CD14-positive monocyte (primary cell): ENCODE measurements at regions not wholly inside any gene's neighbourhood (a gene's known extent, or its start where the extent isn't known, plus 50 kb on each side); places are given as distances from the start of the nearest gene placed in this dataset.

Experiments used
- DNase-seq, 3 donors: peaks; one replicate each; pipeline ENCODE4 v3.0.0-alpha.2; 2011 to 2022
- H2AFZ ChIP-seq: 2 replicates; pipeline ENCODE4 v1.6.0; 2012; ENCODE audit warnings: mild to moderate bottlenecking, low read depth, low read length, inconsistent platforms; ENCODE audit not compliant: insufficient read depth, poor library complexity, severe bottlenecking
- H3K27ac ChIP-seq, 2 donors: 1 replicate in 1 of 2; 2 replicates in 1 of 2; pipeline ENCODE4 v1.5.1; 2012 to 2013; ENCODE audit warnings: low read length in 2 of 2, control low read depth in 1 of 2, inconsistent platforms in 1 of 2, low read depth in 1 of 2, mild to moderate bottlenecking in 1 of 2
- H3K27me3 ChIP-seq, 2 donors: one replicate each; pipeline versions ENCODE4 v1.6.0 to v1.6.1; 2011 to 2013; ENCODE audit warnings: low read length in 2 of 2; ENCODE audit not compliant: control insufficient read depth in 2 of 2, insufficient read depth in 2 of 2
- H3K36me3 ChIP-seq, 2 donors: replicated peaks in 1 of 2; 1 replicate in 1 of 2; 2 replicates in 1 of 2; pipeline versions ENCODE4 v1.5.1 to v1.6.1; 2012 to 2013; ENCODE audit warnings: low read length in 2 of 2, control low read depth in 1 of 2, inconsistent platforms in 1 of 2, mild to moderate bottlenecking in 1 of 2; ENCODE audit not compliant: insufficient read depth in 2 of 2, control insufficient read depth in 1 of 2
- H3K4me1 ChIP-seq, 2 donors: 1 replicate in 1 of 2; 2 replicates in 1 of 2; pipeline versions ENCODE4 v1.5.1 to v1.6.1; 2012 to 2013; ENCODE audit warnings: low read length in 2 of 2, control low read depth in 1 of 2, inconsistent platforms in 1 of 2, mild to moderate bottlenecking in 1 of 2, moderate library complexity in 1 of 2; ENCODE audit not compliant: insufficient read depth in 2 of 2, control insufficient read depth in 1 of 2
- H3K4me2 ChIP-seq: replicated peaks from 2 replicates; pipeline ENCODE3; 2012; ENCODE audit warnings: low read length, moderate library complexity, mild to moderate bottlenecking; ENCODE audit not compliant: poor library complexity, severe bottlenecking; ENCODE audit errors: extremely low read depth
- H3K4me3 ChIP-seq, 3 experiments: fragments of 200-600 bp in 1 of 3; sonication (generic) in 1 of 3; replicated peaks in 1 of 3; 1 replicate in 2 of 3; 2 replicates in 1 of 3; pipeline ENCODE4 v1.5.1; 2011 to 2013; ENCODE audit warnings: low read length in 3 of 3, mild to moderate bottlenecking in 3 of 3, control low read depth in 2 of 3, low read depth in 2 of 3, inconsistent platforms in 1 of 3, moderate library complexity in 1 of 3
- H3K79me2 ChIP-seq: 2 replicates; pipeline ENCODE4 v1.6.0; 2012; ENCODE audit warnings: mild to moderate bottlenecking, control low read depth, inconsistent platforms, low read length, moderate library complexity; ENCODE audit not compliant: insufficient read depth
- H3K9ac ChIP-seq: 2 replicates; pipeline ENCODE4 v1.6.0; 2017; ENCODE audit warnings: low read length, mild to moderate bottlenecking; ENCODE audit not compliant: insufficient read depth, poor library complexity, severe bottlenecking
- H3K9me3 ChIP-seq, 2 donors: replicated peaks in 1 of 2; 1 replicate in 1 of 2; 2 replicates in 1 of 2; pipeline versions ENCODE4 v1.5.1 to v1.6.1; 2012 to 2013; ENCODE audit warnings: low read length in 2 of 2, control low read depth in 1 of 2; ENCODE audit not compliant: control insufficient read depth in 1 of 2, insufficient read depth in 1 of 2
- H4K20me1 ChIP-seq: 2 replicates; pipeline ENCODE4 v1.6.0; 2012; ENCODE audit warnings: mild to moderate bottlenecking, low read length, control low read depth, moderate library complexity; ENCODE audit not compliant: insufficient read depth
- H3K27ac Mint-ChIP-seq, 7 donors: one replicate each; pipeline ENCODE4 v1.8.0; 2020; ENCODE audit warnings: mild to moderate bottlenecking in 7 of 7, mixed read lengths in 7 of 7, moderate library complexity in 6 of 7, inconsistent platforms in 2 of 7
- H3K27me3 Mint-ChIP-seq, 3 donors: one replicate each; pipeline ENCODE4 v1.8.0; 2021 to 2022; ENCODE audit warnings: low read depth in 3 of 3, mild to moderate bottlenecking in 3 of 3, mixed read lengths in 3 of 3, moderate library complexity in 3 of 3, inconsistent platforms in 1 of 3
- H3K36me3 Mint-ChIP-seq, 2 donors: one replicate each; pipeline ENCODE4 v1.8.0; 2020; ENCODE audit warnings: mixed read lengths in 2 of 2, inconsistent platforms in 1 of 2, mild to moderate bottlenecking in 1 of 2
- H3K4me1 Mint-ChIP-seq: one replicate; pipeline ENCODE4 v1.8.0; 2020; ENCODE audit warnings: mild to moderate bottlenecking, mixed read lengths
- H3K4me3 Mint-ChIP-seq, 2 donors: one replicate each; pipeline ENCODE4 v1.8.0; 2020; ENCODE audit warnings: mild to moderate bottlenecking in 2 of 2, mixed read lengths in 2 of 2, moderate library complexity in 1 of 2
- H3K9me3 Mint-ChIP-seq, 7 donors: one replicate each; pipeline ENCODE4 v1.8.0; 2020 to 2022; ENCODE audit warnings: mixed read lengths in 7 of 7, mild to moderate bottlenecking in 6 of 7, moderate library complexity in 6 of 7, inconsistent platforms in 2 of 7
- WGBS: methylation state at CpG from one replicate; pipeline ENCODE4 v1.1.5; 2013; ENCODE audit warnings: missing lambda C conversion rate; ENCODE audit not compliant: insufficient coverage; 5-methylcytosine and 5-hydroxymethylcytosine counted together
- intact Hi-C, 2 donors: fragments of 100-400 bp; cut with micrococcal nuclease; formaldehyde crosslinking; loops; one replicate each; pipeline versions ENCODE4 v1.15.0 to v1.15.1; 2023
- TF ChIP-seq, protein P1 (sequence below): fragments of 200-600 bp; IDR thresholded peaks from one replicate; pipeline ENCODE4 v1.8.0; 2022; ENCODE audit warnings: antibody characterized with exemption, mild to moderate bottlenecking

DNA sequence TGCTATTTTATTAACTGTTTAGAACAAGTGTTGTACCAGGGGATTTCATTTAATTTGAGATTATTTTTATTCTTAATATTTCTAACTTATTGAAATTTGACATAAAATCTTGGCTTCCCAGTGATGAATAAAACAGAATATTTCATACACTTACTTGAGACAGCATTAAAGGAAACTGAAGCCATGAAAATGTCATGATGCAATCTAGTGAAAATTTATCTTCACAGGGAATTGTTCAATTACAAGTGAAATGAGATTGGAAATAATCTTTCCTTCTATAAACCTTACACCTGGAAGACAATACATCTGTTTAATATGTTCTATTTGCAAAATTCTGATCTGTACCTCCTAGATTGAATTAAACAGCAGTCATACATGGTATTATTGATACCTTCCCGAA lies 511.0 kb upstream of the CDH7 start:
- Histone ChIP-seq H3K9ac (no peak overlapping the region), H3K27ac (no peak overlapping the region), H3K27me3 (no peaks in the 10 kb centered on the region), H3K4me1 (no peaks in the 10 kb centered on the region), H4K20me1 (no peaks in the 10 kb centered on the region), H3K79me2 (no peaks in the 10 kb centered on the region), H3K36me3 (no peaks in the 10 kb centered on the region), H2AFZ (no peak overlapping the region), H3K9me3 (no peaks in the 10 kb centered on the region), H3K4me3 (no peak overlapping the region), H3K4me2 (no peak overlapping the region)
- WGBS = no CpG with 5 or more reads among the region's 1 CpG
- Mint-ChIP-seq H3K27me3 (peaks cover 0 to 1% (median 0%) of the 10 kb centered on the region in 3 donors), H3K4me3 (no peak overlapping the region), H3K27ac (no peak overlapping the region), H3K4me1 (no peaks in the 10 kb centered on the region), H3K36me3 (no peaks in the 10 kb centered on the region), H3K9me3 (no peaks in the 10 kb centered on the region)
- intact Hi-C loops = loop anchor here in 1 of 2 donors (10.0 kb wide), 1 partner anchor 55 kb away; no protein-coding TSS in a partner anchor
- TF ChIP-seq, protein P1, sequence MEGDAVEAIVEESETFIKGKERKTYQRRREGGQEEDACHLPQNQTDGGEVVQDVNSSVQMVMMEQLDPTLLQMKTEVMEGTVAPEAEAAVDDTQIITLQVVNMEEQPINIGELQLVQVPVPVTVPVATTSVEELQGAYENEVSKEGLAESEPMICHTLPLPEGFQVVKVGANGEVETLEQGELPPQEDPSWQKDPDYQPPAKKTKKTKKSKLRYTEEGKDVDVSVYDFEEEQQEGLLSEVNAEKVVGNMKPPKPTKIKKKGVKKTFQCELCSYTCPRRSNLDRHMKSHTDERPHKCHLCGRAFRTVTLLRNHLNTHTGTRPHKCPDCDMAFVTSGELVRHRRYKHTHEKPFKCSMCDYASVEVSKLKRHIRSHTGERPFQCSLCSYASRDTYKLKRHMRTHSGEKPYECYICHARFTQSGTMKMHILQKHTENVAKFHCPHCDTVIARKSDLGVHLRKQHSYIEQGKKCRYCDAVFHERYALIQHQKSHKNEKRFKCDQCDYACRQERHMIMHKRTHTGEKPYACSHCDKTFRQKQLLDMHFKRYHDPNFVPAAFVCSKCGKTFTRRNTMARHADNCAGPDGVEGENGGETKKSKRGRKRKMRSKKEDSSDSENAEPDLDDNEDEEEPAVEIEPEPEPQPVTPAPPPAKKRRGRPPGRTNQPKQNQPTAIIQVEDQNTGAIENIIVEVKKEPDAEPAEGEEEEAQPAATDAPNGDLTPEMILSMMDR = no peak
- DNase-seq = no peak

DNA sequence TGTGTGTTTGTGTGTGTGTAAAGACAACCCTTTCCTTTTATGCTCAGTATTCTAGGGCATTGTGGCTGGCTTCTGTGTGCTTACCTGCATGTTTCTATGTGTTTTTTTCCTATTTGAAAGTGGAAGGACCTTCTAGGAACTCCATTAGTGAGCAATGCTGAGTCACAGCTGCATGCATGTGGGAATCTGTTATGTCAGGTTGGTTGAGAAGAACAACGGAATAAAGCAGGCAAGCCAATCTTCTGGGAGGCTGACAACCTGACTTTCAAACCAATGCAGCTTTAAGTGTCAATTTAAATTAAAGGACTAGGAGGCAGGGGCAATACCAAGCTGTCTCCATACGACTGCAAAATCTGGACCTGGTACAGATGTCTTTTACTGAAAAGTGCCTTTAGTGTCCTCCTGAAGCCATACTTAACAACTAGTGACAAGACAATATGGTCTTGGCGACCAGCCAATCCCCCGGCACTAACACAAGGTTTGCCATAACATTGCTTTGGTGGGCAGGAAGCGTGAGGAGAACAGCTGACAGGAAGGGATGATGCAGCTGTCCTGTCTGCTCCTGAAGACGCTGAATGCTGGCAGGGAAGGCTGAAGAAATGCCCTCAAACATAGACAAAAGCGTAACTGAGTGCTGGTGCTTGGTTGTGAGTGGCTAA lies 514.7 kb upstream of the CDH7 start:
- Histone ChIP-seq H4K20me1 (no peaks in the 10 kb centered on the region), H3K27me3 (no peaks in the 10 kb centered on the region), H3K4me1 (no peaks in the 10 kb centered on the region), H3K9ac (no peak overlapping the region), H3K79me2 (no peaks in the 10 kb centered on the region), H3K36me3 (no peaks in the 10 kb centered on the region), H3K4me2 (no peak overlapping the region), H2AFZ (no peak overlapping the region), H3K9me3 (peaks cover 0 to 4% of the 10 kb centered on the region in 2 donors), H3K27ac (no peak overlapping the region), H3K4me3 (no peak overlapping the region)
- H3K9me3 Mint-ChIP-seq = peaks cover 0 to 7% (median 0%) of the 10 kb centered on the region in 7 donors
- no peak overlapping the region for H3K27ac Mint-ChIP-seq
- intact Hi-C loops = loop anchor here in 1 of 2 donors (10.0 kb wide), 1 partner anchor 51 kb away; no protein-coding TSS in a partner anchor
- H3K4me1 Mint-ChIP-seq = no peaks in the 10 kb centered on the region
- H3K27me3 Mint-ChIP-seq = peaks cover 0 to 1% (median 0%) of the 10 kb centered on the region in 3 donors
- H3K36me3 Mint-ChIP-seq = no peaks in the 10 kb centered on the region
- DNase-seq = no peak
- 10% methylated on average over 6 of the region's 7 CpGs for WGBS
- TF ChIP-seq, protein P1 = no peak
- H3K4me3 Mint-ChIP-seq = no peak overlapping the region
